A549 (cell line): ENCODE measurements at regions not wholly inside any gene's neighbourhood (a gene's known extent, or its start where the extent isn't known, plus 50 kb on each side); places are given as distances from the start of the nearest gene placed in this dataset.

Experiments
- ATAC-seq, 2 experiments: fragments of 200-7000 bp in 1 of 2; fragments of >200 bp in 1 of 2; cut with Nextera tagmentation in 1 of 2; cut with Tn5 transposase in 1 of 2; 3 replicates each; pipeline versions ENCODE4 v1.8.0 to v1.9.1; 2018 to 2020; ENCODE audit warnings: mild to moderate bottlenecking in 1 of 2, moderate library complexity in 1 of 2
- CTCF ChIA-PET: fragments of 300-600 bp; sonication (Branson Sonifier 250); formaldehyde crosslinking; extraction: SDS; loops from one replicate; lab custom pipeline; 2021; ENCODE audit warnings: antibody characterized with exemption, inconsistent platforms; lab: Yijun Ruan, JAX
- POLR2A ChIA-PET: fragments of 350-600 bp; formaldehyde crosslinking; extraction: SDS; loops from one replicate; lab custom pipeline; 2021; ENCODE audit warnings: antibody characterized with exemption, inconsistent platforms; lab: Yijun Ruan, JAX
- DNase-seq, 2 experiments: peaks; one replicate each; pipeline versions ENCODE4 v3.0.0 to v3.0.0-alpha.2; 2011 to 2016; ENCODE audit warnings: low read depth in 1 of 2, low spot score in 1 of 2
- FAIRE-seq: peaks from 2 replicates; lab custom pipeline; 2011; peaks lifted over from hg19 to GRCh38; lab: Jason Lieb, UNC
- H3K27ac ChIP-seq, 2 experiments: fragments of >200 bp; sonication (Bioruptor Twin); formaldehyde crosslinking; 3 replicates each; pipeline ENCODE4 v1.5.1; 2016 to 2017
- H3K4me1 ChIP-seq: fragments of >200 bp; sonication (Bioruptor Twin); formaldehyde crosslinking; 3 replicates; pipeline ENCODE4 v1.6.1; 2016
- H3K4me2 ChIP-seq: fragments of >200 bp; sonication (Bioruptor Twin); formaldehyde crosslinking; 3 replicates; pipeline ENCODE4 v1.6.1; 2016
- H3K4me3 ChIP-seq: fragments of >200 bp; sonication (Bioruptor Twin); formaldehyde crosslinking; 3 replicates; pipeline ENCODE4 v1.5.1; 2016
- H3K9me3 ChIP-seq: fragments of >200 bp; sonication (Bioruptor Twin); formaldehyde crosslinking; 3 replicates; pipeline ENCODE4 v1.6.1; 2016
- ATOH8 ChIP-seq: fragments of 250-450 bp; sonication (Bioruptor Pico); IDR thresholded peaks from 2 replicates; pipeline ENCODE4 v1.5.0; 2020; ENCODE audit warnings: low read depth, mild to moderate bottlenecking, moderate library complexity
- CBX2 ChIP-seq: fragments of 200-600 bp; sonication (generic); IDR thresholded peaks from 2 replicates; pipeline ENCODE4 v1.6.1; 2016; ENCODE audit warnings: low read depth, mild to moderate bottlenecking, borderline replicate concordance
- E2F6 ChIP-seq: IDR thresholded peaks from 2 replicates; pipeline ENCODE4 v1.6.1; 2012; ENCODE audit warnings: low read depth, borderline replicate concordance
- EHF ChIP-seq: fragments of 250-450 bp; sonication (Bioruptor Pico); IDR thresholded peaks from 2 replicates; pipeline ENCODE4 v1.5.0; 2020; ENCODE audit warnings: mild to moderate bottlenecking
- EHMT2 ChIP-seq: fragments of 200-600 bp; sonication (generic); IDR thresholded peaks from 2 replicates; pipeline ENCODE4 v1.6.1; 2016; ENCODE audit warnings: antibody characterized with exemption, low read depth, mild to moderate bottlenecking, moderate library complexity
- ESRRA ChIP-seq: fragments of 150-350 bp; IDR thresholded peaks from 2 replicates; pipeline ENCODE4 v1.6.1; 2014; ENCODE audit warnings: mild to moderate bottlenecking, low read length, borderline replicate concordance
- FOXS1 ChIP-seq: fragments of 250-450 bp; sonication (Bioruptor Pico); IDR thresholded peaks from 2 replicates; pipeline ENCODE4 v1.5.0; 2020; ENCODE audit warnings: mild to moderate bottlenecking, moderate library complexity
- GATA3 ChIP-seq: IDR thresholded peaks from 2 replicates; pipeline ENCODE4 v1.6.1; 2012; ENCODE audit warnings: borderline replicate concordance
- HES2 ChIP-seq: fragments of >200 bp; sonication (Bioruptor Twin); formaldehyde crosslinking; IDR thresholded peaks from 2 replicates; pipeline ENCODE4 v1.6.1; 2016
- HEYL ChIP-seq: fragments of 250-450 bp; sonication (Bioruptor Pico); IDR thresholded peaks from 2 replicates; pipeline ENCODE4 v1.8.0; 2021; ENCODE audit warnings: mild to moderate bottlenecking, moderate library complexity
- HOXB13 ChIP-seq: fragments of 250-450 bp; sonication (Bioruptor Pico); IDR thresholded peaks from 2 replicates; pipeline ENCODE4 v1.5.0; 2020; ENCODE audit warnings: low read depth, mild to moderate bottlenecking, moderate library complexity
- KDM1A ChIP-seq: fragments of 200-600 bp; sonication (generic); IDR thresholded peaks from 2 replicates; pipeline ENCODE4 v1.6.1; 2016; ENCODE audit warnings: low read depth, mild to moderate bottlenecking
- MAFK ChIP-seq: fragments of 450-650 bp; IDR thresholded peaks from 2 replicates; pipeline ENCODE4 v1.6.1; 2014; ENCODE audit not compliant: partially characterized antibody
- MAX ChIP-seq: IDR thresholded peaks from 2 replicates; pipeline ENCODE4 v1.6.1; 2012
- MYC ChIP-seq: IDR thresholded peaks from 2 replicates; pipeline ENCODE4 v1.6.1; 2012; ENCODE audit warnings: mild to moderate bottlenecking, inconsistent platforms, low read length, improper control_type of control experiment, borderline replicate concordance
- NFE2L2 ChIP-seq: fragments of 150-350 bp; conservative IDR thresholded peaks from 2 replicates; pipeline ENCODE4 v1.6.1; 2014; ENCODE audit warnings: low read length
- NPAS2 ChIP-seq: fragments of 250-450 bp; sonication (Bioruptor Pico); IDR thresholded peaks from 2 replicates; pipeline ENCODE4 v1.8.0; 2022; ENCODE audit warnings: mild to moderate bottlenecking, moderate library complexity, borderline replicate concordance
- PBX3 ChIP-seq: IDR thresholded peaks from 2 replicates; pipeline ENCODE4 v1.6.1; 2012
- PHF8 ChIP-seq: fragments of 200-600 bp; sonication (generic); IDR thresholded peaks from 2 replicates; pipeline ENCODE4 v1.6.1; 2016; ENCODE audit warnings: low read depth, mild to moderate bottlenecking, antibody characterized with exemption, moderate library complexity, borderline replicate concordance
- POLR2A ChIP-seq: IDR thresholded peaks from 2 replicates; pipeline ENCODE4 v1.6.1; 2012; ENCODE audit warnings: mild to moderate bottlenecking, low read length
- RARB ChIP-seq: fragments of 250-450 bp; sonication (Bioruptor Pico); IDR thresholded peaks from 2 replicates; pipeline ENCODE4 v1.8.0; 2021; ENCODE audit warnings: mild to moderate bottlenecking, moderate library complexity
- RCOR1 ChIP-seq: fragments of 150-350 bp; IDR thresholded peaks from 2 replicates; pipeline ENCODE4 v1.6.1; 2014; ENCODE audit warnings: antibody characterized with exemption, low read length, low read depth
- ZSCAN20 ChIP-seq: fragments of 250-450 bp; sonication (Bioruptor Pico); IDR thresholded peaks from 2 replicates; pipeline ENCODE4 v1.8.0; 2022; ENCODE audit warnings: mild to moderate bottlenecking, moderate library complexity
- WGBS: methylation state at CpG from one replicate; pipeline ENCODE4 v1.1.6; 2017; ENCODE audit errors: missing lambda C conversion rate; 5-methylcytosine and 5-hydroxymethylcytosine counted together
- TF ChIP-seq, protein P1 (sequence below): fragments of >200 bp; sonication (Bioruptor Twin); formaldehyde crosslinking; IDR thresholded peaks from 3 replicates; pipeline ENCODE4 v1.6.1; 2016
- TF ChIP-seq, protein P2 (sequence below): fragments of 450-650 bp; IDR thresholded peaks from 2 replicates; pipeline ENCODE4 v1.6.1; 2014; ENCODE audit warnings: antibody characterized with exemption

DNA sequence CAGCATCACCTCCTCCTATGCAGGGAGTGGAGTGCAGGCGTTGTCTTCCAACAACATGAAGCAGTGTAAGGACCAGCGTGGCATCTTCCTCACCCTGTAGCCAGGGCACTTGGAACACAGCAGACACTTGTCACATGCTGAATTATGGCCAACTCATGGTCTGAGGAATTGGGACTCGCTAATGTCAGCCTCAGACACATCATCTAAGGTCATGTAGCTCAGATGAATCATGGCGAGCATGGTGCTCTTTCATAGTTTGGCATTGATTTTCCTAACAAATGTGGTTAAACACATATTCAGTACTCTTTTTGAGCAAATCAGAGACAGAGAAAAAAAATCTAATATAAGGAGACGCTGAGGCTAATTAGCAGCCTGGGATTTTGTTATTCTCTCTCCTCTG, 99.6 kb upstream of the SGCG start:
- ChIA-PET POLR2A (no interaction called here), CTCF (no interaction called here)

DNA sequence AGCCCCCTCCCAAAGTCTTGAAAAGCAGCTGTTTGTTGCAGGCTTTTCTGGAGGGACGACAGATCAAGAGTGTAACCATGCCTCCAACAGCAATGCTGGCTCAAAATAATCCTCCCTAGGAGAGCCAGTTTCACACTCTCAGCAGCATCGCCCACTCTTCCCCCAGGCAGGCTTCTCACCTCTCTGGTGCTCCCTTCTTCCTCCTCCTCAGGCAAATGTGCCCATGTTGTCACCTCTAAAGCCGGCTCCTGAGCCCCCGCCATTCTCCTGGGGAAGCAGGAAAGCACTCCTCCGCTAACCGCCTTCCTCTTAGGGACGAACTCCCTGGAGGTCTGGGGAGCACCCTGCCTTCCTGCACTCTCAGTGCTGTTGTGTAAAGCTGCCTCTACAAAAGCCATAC, 98.9 kb upstream of the SGCG start:
- POLR2A ChIA-PET = no interaction called here
- FAIRE-seq (no peak), ATAC-seq (no peak), DNase-seq (no peak)
- no peak overlapping the region for H3K27ac ChIP-seq
- CTCF ChIA-PET = no interaction called here
- no peak overlapping the region for H3K4me3 ChIP-seq
- 51% methylated on average over 7 of the region's 7 CpGs for WGBS
- no peak overlapping the region for H3K4me2 ChIP-seq
- H3K9me3 ChIP-seq = no peaks in the 10 kb centered on the region
- H3K4me1 ChIP-seq = no peaks in the 10 kb centered on the region
- TF ChIP-seq HEYL (CRISPR knock-in tag) (no peak), EHF (CRISPR knock-in tag) (no peak), CBX2 (no peak), KDM1A (no peak), E2F6 (no peak), HOXB13 (CRISPR knock-in tag) (no peak), NPAS2 (no peak), POLR2A (no peak), ATOH8 (CRISPR knock-in tag) (no peak), RCOR1 (no peak), PBX3 (no peak), FOXS1 (CRISPR knock-in tag) (no peak), RARB (CRISPR knock-in tag) (no peak), MAFK (no peak), ZSCAN20 (CRISPR knock-in tag) (no peak), EHMT2 (no peak), MAX (no peak), HES2 (no peak)
- TF ChIP-seq, protein P1, sequence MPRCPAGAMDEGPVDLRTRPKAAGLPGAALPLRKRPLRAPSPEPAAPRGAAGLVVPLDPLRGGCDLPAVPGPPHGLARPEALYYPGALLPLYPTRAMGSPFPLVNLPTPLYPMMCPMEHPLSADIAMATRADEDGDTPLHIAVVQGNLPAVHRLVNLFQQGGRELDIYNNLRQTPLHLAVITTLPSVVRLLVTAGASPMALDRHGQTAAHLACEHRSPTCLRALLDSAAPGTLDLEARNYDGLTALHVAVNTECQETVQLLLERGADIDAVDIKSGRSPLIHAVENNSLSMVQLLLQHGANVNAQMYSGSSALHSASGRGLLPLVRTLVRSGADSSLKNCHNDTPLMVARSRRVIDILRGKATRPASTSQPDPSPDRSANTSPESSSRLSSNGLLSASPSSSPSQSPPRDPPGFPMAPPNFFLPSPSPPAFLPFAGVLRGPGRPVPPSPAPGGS = no peak

More for the DNA sequence above, 99.6 kb upstream of the SGCG start:
- ATAC-seq (no peak), FAIRE-seq (no peak), DNase-seq (no peak)
- no peaks in the 10 kb centered on the region for H3K4me1 ChIP-seq
- H3K27ac ChIP-seq = no peak overlapping the region
- TF ChIP-seq NFE2L2 (no peak), PHF8 (no peak)
- 45% methylated on average over 5 of the region's 5 CpGs for WGBS
- H3K9me3 ChIP-seq = no peaks in the 10 kb centered on the region
- H3K4me3 ChIP-seq = no peak overlapping the region
- H3K4me2 ChIP-seq = no peak overlapping the region

DNA sequence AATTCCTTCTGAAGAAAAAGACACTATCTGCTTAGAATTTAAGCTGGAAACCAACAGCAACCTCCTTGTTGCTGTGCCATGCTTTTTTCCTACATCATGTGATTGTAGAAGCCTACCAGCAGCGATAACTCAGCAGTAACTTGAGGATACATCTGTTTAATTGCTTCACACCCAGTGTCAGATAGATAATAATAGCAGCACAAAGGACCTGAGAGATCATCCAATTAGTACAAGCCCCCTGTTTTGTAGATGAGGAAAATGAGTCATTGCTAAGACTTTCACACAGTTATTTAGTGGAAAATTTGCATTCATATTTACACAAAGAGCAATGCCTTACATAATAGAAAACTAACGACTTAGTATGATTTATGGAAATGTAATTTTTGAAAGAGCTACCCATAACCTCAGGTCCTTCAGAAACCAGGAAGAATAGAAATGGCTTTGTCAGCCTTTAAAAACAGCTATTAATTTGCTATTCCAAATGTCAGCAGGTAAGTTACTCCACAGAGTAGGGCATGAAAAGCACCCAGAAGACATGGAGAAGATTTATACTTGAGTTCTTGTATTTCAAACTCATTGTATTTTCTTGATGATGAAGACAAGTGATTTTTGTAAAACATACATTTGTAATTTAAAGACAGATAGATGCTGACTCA, 93.7 kb upstream of the SGCG start:
- FAIRE-seq = no peak
- CTCF ChIA-PET = interaction anchor here (0.7 to 0.8 kb wide), 2 partner anchors 9 to 41 kb away, joined by 3 read pairs; no protein-coding TSS in a partner anchor

More for the DNA sequence above, 93.7 kb upstream of the SGCG start:
- POLR2A ChIA-PET = no interaction called here
- Histone ChIP-seq H3K27ac (no peak overlapping the region), H3K4me1 (no peaks in the 10 kb centered on the region), H3K4me3 (no peak overlapping the region), H3K4me2 (no peak overlapping the region)
- 19% methylated on average over 2 of the region's 2 CpGs for WGBS
- no peak for DNase-seq
- TF ChIP-seq ATOH8 (CRISPR knock-in tag) (no peak), KDM1A (no peak), MAX (no peak), HES2 (no peak), RCOR1 (no peak), GATA3 (no peak), ESRRA (no peak), MYC (no peak)
- TF ChIP-seq, protein P2, sequence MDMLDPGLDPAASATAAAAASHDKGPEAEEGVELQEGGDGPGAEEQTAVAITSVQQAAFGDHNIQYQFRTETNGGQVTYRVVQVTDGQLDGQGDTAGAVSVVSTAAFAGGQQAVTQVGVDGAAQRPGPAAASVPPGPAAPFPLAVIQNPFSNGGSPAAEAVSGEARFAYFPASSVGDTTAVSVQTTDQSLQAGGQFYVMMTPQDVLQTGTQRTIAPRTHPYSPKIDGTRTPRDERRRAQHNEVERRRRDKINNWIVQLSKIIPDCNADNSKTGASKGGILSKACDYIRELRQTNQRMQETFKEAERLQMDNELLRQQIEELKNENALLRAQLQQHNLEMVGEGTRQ = no peak
- TF ChIP-seq, protein P1 = no peak
- TF ChIP-seq, all 56 proteins: peak for 0
- H3K9me3 ChIP-seq = no peaks in the 10 kb centered on the region
- ATAC-seq = no peak
